COR-L47 (cell line): ENCODE measurements at regions not wholly inside any gene's neighbourhood (a gene's known extent, or its start where the extent isn't known, plus 50 kb on each side); places are given as distances from the start of the nearest gene placed in this dataset.
"Not testable (repeated sequence)": the region's sequence is repeated elsewhere in the genome, so short reads cannot be mapped to it uniquely, and the experiment has no call there.

Experiments
- DNase-seq: peaks from one replicate; lab custom pipeline; 2025; lab: John Stamatoyannopoulos, UW

GRCh38 chr2:242047963-242048362, 178.4 kb downstream of the RTP5 start:
- DNase-seq = no peak

GRCh38 chr2:242048479-242048878, 178.9 kb downstream of the RTP5 start:
- no peak for DNase-seq

GRCh38 chr2:242049492-242049891, 180.0 kb downstream of the RTP5 start:
- DNase-seq = not testable (repeated sequence)

DNA sequence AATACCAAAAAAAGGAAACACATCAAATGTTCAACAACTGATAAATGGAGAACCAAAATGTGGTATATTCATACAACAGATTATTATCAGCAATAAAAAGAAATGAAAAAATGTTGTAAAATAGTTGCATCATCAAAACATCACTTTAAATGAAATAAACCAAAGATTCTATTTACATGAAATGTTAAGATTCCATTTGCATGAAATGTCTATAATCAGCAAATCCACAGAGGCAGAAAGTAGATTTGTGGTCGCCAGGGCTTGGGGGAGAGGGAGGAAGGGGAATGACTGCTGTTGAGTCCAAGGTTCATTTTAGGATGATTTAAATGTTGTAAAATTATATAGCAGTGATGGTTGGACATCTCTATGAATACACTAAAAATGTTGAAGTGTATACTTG, 181.9 kb downstream of the RTP5 start:
- DNase-seq = no peak

- DNase-seq = no peak
Observed at GRCh38 chr2:242052421-242052820, 182.9 kb downstream of the RTP5 start.

- no peak for DNase-seq
Observed at GRCh38 chr2:242053921-242054320, 184.4 kb downstream of the RTP5 start.

GRCh38 chr2:242054406-242054805, 184.9 kb downstream of the RTP5 start:
- no peak for DNase-seq

DNA sequence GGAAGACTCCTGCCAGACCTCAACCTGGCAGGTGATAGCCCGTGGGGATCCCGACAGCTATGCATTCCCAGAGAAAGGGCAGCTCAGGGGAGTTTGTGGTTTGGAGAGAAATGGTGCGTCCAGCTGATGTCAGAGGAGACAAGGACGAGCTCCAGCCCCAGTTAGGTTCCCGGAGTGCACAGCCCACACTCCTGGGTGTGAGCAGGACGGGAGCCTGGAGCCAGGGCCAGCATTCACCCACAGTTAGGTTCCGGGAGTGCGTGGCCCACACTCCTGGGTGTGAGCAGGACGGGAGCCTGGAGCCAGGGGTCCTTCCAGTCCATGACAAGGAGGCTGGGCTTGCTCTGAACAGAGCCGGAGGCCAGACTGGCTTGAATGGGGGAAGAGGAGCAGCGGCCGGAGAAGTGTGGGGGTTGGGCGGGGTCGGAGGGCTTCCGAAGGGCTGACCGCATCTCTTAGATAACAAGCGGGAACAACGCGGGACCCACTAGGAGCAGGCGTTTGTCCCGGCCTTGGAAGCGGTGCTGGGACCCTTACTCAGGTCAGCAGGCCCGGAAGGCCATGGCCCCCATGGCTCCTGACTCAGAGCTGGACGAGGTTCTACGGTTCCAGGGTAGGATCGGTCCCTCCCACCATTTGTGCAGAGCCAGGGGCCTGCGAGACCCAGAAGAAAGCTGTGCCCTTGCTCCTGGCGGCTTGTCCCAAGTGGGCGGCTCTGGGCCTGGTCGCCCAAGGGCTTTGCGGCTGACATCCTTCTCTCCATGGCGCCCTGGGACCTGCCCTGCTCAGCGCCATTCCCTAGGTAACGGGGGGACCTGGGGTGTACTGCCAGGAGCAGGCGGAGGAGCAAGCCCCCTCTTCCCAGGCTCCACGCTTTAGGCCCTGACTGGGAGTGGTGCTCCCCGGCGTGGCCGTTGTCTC, 185.6 kb downstream of the RTP5 start:
- no peak for DNase-seq

DNA sequence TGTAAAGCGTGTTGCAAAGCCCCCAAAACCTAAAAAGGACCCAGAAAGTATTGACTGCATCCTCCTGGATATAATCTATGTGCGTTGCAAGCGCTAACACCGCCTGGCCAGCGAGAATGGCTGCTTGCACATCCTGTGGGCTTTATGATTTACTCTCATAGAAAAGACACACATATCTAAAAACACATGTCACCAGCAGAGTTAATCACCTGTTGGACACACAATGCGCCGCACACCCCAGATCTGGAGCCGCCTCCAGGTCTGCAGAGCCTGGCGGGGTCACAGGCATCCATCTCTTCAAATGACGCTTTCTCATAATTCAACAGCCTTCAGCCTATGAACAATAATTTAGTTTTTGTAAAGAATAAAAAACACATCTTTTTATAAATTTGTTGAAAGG, 186.5 kb downstream of the RTP5 start:
- no peak for DNase-seq

DNA sequence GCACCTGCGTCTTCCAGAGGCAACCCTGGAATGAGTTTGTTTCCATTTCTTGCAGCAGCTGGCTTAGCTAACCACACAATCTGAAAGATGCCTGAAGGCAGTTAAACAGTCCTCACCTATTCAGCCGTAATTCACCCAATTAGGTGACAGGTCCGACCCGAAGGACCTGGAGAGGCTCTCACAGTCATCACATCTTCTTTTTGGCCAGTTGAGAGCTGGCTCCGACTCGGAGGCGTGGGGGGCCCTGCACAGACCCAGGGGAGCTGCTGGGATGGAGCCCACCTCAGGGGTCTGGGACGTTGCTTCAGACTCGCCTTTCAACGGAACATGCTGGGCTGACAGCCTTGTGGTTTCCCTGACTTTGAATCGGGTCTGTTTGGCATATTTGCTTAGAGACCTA, 187.3 kb downstream of the RTP5 start:
- DNase-seq = no peak

GRCh38 chr2:242057379-242058040, 188.0 kb downstream of the RTP5 start:
- DNase-seq = no peak

DNA sequence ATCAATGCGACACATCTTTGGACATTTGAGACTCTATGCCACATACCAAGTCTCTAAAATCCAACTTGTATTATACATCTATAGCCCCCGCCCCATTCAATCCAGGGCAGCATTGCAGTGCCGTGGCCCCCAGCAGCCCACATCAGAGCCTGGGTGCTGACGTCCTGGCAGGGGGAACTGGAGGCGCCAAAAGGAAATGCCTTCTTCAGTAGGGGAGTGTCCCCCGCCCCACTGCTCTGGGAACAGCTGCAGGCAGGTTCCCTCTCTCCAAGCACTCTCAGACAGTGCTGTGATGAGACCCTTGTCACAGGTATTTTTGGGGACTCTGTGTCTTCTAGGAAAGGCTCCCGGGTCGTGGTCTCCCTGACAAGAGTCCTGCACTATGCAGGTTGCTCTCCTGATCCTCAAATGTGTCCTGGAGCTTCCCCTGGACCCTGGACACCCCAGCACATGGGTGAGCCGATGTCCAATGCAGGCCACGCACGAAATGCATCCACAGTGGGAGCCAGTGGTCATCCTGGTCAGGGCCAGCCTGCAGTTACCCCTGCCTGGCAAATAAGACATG, 188.7 kb downstream of the RTP5 start:
- no peak for DNase-seq

DNA sequence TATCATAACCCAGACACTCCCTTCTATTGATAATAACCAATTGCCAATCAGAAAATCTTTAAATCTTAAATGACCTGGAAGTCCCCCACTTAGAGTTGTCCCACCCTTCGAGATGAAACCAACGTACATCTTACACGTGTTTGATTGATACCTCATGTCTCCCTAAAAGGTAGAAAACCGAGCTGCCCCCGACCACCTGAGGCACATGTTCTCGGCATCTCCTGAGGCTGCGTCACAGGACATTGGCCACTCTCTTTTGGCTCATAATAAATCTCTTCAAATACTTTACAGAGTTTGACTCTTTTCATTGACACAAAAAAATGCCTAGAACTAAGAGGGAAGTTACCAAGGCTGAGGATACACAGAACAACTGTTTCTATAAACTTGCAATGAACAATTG, 190.0 kb downstream of the RTP5 start:
- DNase-seq = no peak

DNA sequence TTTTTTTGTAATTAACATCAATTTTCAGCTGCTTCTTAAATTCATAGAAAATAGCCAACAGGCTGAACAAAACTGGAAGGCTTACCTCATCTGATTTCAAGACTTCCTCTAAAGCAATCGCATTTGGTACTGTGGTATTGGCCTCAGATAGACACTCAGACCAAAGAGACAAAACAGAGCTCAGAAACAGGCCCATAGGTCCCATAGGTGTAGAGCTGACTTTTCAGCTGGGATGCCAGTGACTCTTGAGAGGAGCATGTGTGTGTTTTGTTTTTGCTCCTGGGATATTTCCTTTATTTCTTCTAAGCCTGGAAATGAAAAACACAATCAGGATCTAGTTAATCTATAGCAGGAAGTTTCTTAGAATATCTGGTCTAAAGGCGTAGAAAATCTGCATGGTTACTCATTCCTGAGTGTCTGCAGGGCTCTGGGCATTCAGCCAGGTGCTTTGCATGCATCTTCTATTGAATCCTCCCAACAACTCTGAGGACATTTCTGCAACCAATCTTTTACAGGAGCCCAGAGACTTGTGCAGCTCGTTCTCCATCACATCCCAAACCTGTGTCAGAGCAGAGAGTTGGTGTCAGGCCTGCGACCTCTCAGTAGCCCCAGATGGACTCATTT, 190.8 kb downstream of the RTP5 start:
- DNase-seq = no peak

- not testable (repeated sequence) for DNase-seq
Observed at GRCh38 chr2:242061930-242062329, 192.4 kb downstream of the RTP5 start.

DNA sequence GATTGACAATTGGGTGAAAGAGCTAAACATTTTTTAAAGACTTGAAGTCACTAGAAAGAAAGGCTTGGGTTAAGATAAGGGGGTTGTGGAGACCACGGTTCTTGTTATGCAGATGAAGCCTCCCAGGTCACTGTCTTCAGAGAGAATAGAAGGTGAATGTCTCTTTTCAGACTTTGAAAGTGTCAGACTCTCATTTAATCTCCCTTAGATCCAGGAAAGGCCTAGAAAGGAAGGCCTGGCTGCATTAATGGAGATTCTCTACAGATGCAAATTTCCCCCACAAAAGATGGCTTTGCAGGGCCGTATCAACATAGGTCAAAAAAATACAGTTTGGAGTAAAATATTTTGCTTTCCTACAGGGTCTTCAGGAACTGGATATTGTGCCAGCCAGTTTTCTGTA, 193.9 kb downstream of the RTP5 start:
- DNase-seq = no peak

DNA sequence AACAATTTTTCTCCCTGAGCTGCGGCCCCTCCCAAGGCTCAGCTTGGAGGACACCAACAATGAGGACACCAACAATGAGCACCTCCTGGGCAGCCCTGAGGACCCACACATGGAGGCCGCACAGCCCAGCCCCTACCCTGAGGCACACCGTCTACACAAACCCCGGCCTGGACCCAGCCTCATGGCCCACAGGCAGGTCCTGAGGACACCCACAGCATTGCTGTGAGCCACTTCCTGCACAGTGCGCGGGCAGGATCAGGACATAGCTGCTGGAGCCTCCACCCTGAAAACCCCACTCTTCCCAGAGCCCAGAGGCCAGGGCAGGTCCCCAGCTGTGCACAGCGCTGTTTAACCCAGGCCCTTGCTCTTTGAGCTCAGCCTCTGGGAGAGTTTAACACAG, 194.3 kb downstream of the RTP5 start:
- no peak for DNase-seq

DNA sequence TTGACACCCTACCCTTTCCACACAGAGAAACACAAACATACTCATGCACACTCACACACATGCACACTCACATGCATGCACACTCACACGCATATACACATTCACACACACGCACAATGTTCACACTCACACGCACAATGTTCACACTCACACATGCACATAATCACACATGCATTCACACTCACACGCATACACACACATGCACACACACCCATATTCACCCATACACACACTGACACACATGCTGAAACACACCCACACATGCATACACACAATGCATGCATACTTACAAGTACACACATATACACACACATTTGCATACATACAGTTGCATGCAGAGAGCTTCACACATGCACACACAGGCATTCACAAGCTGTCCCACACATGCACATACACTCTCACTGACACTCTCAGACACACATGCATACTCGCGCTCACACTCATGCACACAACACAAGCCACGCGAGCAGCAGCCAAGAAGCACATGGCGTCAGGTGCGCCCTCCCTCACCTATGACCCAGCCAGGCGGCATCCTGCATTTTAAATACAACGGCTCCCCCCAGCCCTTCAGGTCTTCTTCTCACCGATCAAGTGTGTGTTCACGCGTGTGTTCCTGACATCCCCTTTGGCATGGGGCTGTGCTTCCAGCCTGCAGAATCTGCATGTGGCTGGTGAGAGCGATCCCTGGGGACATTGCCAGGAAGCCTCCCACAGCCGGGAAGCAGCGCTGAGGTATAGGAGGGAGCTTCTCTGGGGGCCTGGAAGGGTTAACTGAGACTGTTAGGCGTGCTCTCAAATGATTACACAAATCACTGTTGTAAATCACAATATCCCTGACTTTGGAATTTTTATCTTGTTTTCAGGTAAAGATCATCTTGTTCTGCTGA, 195.1 kb downstream of the RTP5 start:
- DNase-seq = no peak

DNA sequence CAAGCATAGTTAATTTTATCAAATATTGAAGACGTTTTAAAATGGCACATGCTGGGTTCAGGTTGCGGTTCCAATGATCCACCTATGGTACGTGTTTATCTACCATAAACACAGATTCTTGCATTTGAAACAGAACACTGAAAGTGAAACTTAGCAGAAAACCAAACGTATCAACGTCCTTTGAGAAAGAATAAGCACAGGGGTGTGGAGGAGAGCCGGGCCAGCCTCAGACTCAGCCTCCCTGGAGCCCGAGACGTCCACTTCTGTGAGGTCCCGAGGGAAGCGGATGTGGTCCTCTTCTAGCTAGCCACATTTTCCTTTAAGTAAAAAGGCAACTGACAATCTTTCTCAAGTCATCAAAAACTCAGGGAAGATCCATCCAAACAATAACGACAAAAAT, 195.9 kb downstream of the RTP5 start:
- no peak for DNase-seq

DNA sequence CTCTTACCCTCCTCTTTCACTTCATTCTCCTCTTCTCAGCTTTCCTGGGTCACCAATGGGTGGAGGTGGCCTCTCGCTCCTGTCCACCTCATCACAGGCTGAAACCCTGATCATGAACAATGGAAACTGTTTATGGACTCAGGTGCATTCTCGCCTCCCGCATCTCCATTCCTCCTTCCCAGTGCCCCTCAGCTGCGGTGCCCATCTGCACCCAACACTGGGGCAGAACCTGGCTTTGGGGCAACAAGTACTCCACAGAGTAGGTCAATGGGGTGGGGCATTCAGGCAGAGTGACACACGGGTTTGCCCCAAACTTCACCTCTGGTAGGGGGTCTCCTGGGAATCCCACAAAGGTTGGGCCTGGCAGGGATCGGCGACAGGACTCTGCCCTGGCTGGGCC, 199.5 kb downstream of the RTP5 start:
- DNase-seq = no peak

GRCh38 chr2:242069938-242070395, 200.4 kb downstream of the RTP5 start:
- not testable (repeated sequence) for DNase-seq

- peak; percentile 50 for DNase-seq
Observed at GRCh38 chr2:242070726-242071125, 201.2 kb downstream of the RTP5 start.
